ENCODE measurements at regions not wholly inside any gene's neighbourhood (a gene's known extent, or its start where the extent isn't known, plus 50 kb on each side); places are given as distances from the start of the nearest gene placed in this dataset.

- H3K9ac ChIP-seq (ENCODE audit: low read depth, low read length, poor library complexity, severe bottlenecking) = no peak overlapping the region
- H3K4me2 ChIP-seq (ENCODE audit: low read depth, low read length, poor library complexity, severe bottlenecking) = no peak overlapping the region
- H3K36me3 ChIP-seq (ENCODE audit: insufficient read depth, low read length) = no peaks in the 10 kb centered on the region
- H4K20me1 ChIP-seq (ENCODE audit: insufficient read depth, low read length, poor library complexity, severe bottlenecking) = no peaks in the 10 kb centered on the region
- no peaks in the 10 kb centered on the region for H3K27me3 ChIP-seq (ENCODE audit: insufficient read depth, low read length, poor library complexity, severe bottlenecking)
- no peaks in the 10 kb centered on the region for H3K4me1 ChIP-seq (ENCODE audit: insufficient read depth, low read length, poor library complexity, severe bottlenecking)
- H3K9me2 ChIP-seq (replicated peaks; ENCODE audit: low read depth, low read length) = no peaks in the 10 kb centered on the region
- H3F3A ChIP-seq (ENCODE audit: low read depth) = no peaks in the 10 kb centered on the region
- no peaks in the 10 kb centered on the region for H3K79me2 ChIP-seq (ENCODE audit: insufficient read depth, low read length)
- H3K4me3 ChIP-seq (ENCODE audit: low read length, poor library complexity, severe bottlenecking) = no peak overlapping the region
- no peak for TF ChIP-seq CTCF (conservative IDR thresholded peaks at IDR 0.05; ENCODE audit: low read length)
- no peak for TF ChIP-seq EZH2phosphoT487 (IDR thresholded peaks at IDR 0.05; ENCODE audit: borderline replicate concordance)
- no peaks in the 10 kb centered on the region for H3K9me3 ChIP-seq (ENCODE audit: insufficient read depth, low read depth, low read length)
- H2AFZ ChIP-seq (ENCODE audit: low read length) = no peak overlapping the region
Observed at GRCh38 chr6:54013966-54014365, 97.3 kb upstream of the MLIP start.

DNA sequence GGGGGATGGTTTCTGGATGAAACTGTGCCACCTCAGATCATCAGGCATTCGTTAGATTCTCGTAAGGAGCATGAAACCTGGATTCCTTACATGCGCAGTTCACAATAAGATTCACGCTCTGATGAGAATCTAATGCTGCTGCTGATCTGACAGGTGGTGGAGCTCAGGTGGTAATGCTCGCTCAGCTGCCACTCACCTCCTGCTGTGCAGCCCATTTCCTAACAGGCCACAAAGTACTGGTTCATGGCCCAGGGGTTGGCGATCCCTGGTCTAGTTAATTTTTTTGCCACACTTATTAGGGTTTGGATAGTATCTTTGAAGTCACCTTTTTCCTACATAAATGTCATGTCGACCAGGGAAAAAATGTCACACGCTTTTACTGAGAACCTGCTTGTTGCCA, 96.8 kb upstream of the MLIP start:
- H2AFZ ChIP-seq (ENCODE audit: low read length) = no peak overlapping the region
- no peaks in the 10 kb centered on the region for H3K36me3 ChIP-seq (ENCODE audit: insufficient read depth, low read length)
- no peaks in the 10 kb centered on the region for H3K9me2 ChIP-seq (replicated peaks; ENCODE audit: low read depth, low read length)
- H3K9ac ChIP-seq (ENCODE audit: low read depth, low read length, poor library complexity, severe bottlenecking) = no peak overlapping the region
- H3K4me3 ChIP-seq (ENCODE audit: low read length, poor library complexity, severe bottlenecking) = no peak overlapping the region
- H4K20me1 ChIP-seq (ENCODE audit: insufficient read depth, low read length, poor library complexity, severe bottlenecking) = no peaks in the 10 kb centered on the region
- H3K27me3 ChIP-seq (ENCODE audit: insufficient read depth, low read length, poor library complexity, severe bottlenecking) = no peaks in the 10 kb centered on the region
- H3K4me1 ChIP-seq (ENCODE audit: insufficient read depth, low read length, poor library complexity, severe bottlenecking) = no peaks in the 10 kb centered on the region
- no peaks in the 10 kb centered on the region for H3F3A ChIP-seq (ENCODE audit: low read depth)
- H3K4me2 ChIP-seq (ENCODE audit: low read depth, low read length, poor library complexity, severe bottlenecking) = no peak overlapping the region
- no peaks in the 10 kb centered on the region for H3K79me2 ChIP-seq (ENCODE audit: insufficient read depth, low read length)
- TF ChIP-seq CTCF (conservative IDR thresholded peaks at IDR 0.05; ENCODE audit: low read length) (no peak), EZH2phosphoT487 (IDR thresholded peaks at IDR 0.05; ENCODE audit: borderline replicate concordance) (no peak)
- no peaks in the 10 kb centered on the region for H3K9me3 ChIP-seq (ENCODE audit: insufficient read depth, low read depth, low read length)

DNA sequence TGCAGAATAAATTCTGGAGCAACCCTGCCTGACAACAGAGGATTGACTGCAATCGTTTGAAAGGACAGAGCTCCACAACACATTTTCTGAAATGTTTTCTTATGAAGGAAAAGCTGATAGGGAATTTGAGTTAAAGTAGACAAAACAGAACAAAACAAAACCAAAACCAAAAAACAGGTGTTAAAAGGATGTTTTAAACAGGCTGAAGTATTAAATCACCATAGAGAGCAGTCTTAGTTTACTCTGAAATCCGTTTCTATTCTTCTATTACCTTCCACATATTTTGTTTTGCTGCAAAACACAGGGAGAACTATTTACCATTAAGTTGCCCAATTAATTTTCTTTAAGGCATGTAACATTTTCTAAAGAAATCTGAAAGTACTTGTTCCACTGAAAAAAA, 93.4 kb upstream of the MLIP start:
- TF ChIP-seq EZH2phosphoT487 (IDR thresholded peaks at IDR 0.05; ENCODE audit: borderline replicate concordance) (no peak), CTCF (conservative IDR thresholded peaks at IDR 0.05; ENCODE audit: low read length) (no peak)
- Histone ChIP-seq H3K9ac (ENCODE audit: low read depth, low read length, poor library complexity, severe bottlenecking) (no peak overlapping the region), H3K9me3 (ENCODE audit: insufficient read depth, low read depth, low read length) (no peaks in the 10 kb centered on the region), H3K9me2 (replicated peaks; ENCODE audit: low read depth, low read length) (no peaks in the 10 kb centered on the region), H3K4me1 (ENCODE audit: insufficient read depth, low read length, poor library complexity, severe bottlenecking) (peaks cover 12% of the 10 kb centered on the region), H2AFZ (ENCODE audit: low read length) (no peak overlapping the region; the same call in 1 of the 2 replicates), H4K20me1 (ENCODE audit: insufficient read depth, low read length, poor library complexity, severe bottlenecking) (no peaks in the 10 kb centered on the region), H3K36me3 (ENCODE audit: insufficient read depth, low read length) (no peaks in the 10 kb centered on the region), H3K27me3 (ENCODE audit: insufficient read depth, low read length, poor library complexity, severe bottlenecking) (no peaks in the 10 kb centered on the region), H3K4me3 (ENCODE audit: low read length, poor library complexity, severe bottlenecking) (no peak overlapping the region), H3F3A (ENCODE audit: low read depth) (no peaks in the 10 kb centered on the region), H3K4me2 (ENCODE audit: low read depth, low read length, poor library complexity, severe bottlenecking) (no peak overlapping the region), H3K79me2 (ENCODE audit: insufficient read depth, low read length) (no peaks in the 10 kb centered on the region)

Data from Loucy (cell line).